HG02642 (cell line): ENCODE measurements at regions not wholly inside any gene's neighbourhood (a gene's known extent, or its start where the extent isn't known, plus 50 kb on each side); places are given as distances from the start of the nearest gene placed in this dataset.

ENCODE experiments used
- ATAC-seq: cut with Tn5 transposase; IDR thresholded peaks from one replicate; pipeline ENCODE4 v1.9.1; 2021; ENCODE audit warnings: mild to moderate bottlenecking; ENCODE audit not compliant: unreplicated experiment, poor library complexity

DNA sequence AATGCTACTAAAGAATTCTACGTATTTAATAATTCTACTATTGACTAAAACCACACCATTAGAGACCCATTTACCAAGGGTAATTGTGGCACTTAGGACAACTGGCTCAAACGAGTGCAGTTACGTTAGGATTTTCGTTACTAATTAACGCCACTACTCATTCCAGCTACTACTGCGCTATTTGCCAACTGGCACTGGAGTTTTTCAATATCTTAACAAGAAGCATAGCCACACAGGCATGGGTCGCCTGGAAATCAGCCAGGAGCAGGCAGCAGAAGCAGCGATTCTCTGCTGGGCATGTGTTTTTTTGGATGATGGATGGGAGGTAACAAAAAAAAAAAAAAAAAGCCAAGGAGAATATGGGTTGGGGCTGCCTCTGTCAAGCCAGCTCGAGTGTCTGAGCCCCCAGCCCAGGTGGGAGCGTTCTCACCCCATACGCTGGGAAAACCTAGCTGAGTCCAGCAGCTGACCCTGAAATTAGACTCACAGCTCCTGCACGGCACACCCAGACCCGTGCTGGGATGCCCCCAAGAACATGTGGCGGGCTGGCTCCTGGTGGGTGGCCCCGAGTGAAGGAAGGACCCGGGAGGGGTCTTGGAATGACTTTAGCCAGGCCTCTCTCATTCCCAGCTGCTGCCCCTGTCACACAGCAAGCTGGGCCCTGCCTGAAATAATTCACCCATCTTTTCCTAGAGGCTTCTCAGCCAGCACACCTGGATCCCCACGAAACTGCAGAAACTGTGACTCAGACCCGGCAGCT, 214.0 kb downstream of the BRD1 start:
- no peak for ATAC-seq

DNA sequence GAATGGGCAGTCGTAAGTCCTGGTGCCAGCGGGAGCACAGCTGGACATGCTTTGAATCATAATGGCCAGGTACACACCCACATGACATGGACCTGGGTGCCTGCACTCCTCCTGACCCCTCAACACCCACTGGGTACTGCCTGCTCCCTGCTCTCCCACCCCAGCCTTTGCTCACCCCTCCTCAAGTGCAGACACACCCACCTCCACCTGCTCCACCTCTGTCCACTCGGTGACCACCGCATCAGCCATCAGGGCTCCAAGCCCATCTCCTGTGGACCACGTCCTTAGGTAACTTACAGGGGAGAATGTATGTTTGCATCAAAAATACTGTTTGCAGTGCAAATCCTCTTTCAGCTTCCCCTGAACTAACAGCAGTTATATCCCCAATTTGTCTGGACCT, 214.6 kb downstream of the BRD1 start:
- no peak for ATAC-seq

DNA sequence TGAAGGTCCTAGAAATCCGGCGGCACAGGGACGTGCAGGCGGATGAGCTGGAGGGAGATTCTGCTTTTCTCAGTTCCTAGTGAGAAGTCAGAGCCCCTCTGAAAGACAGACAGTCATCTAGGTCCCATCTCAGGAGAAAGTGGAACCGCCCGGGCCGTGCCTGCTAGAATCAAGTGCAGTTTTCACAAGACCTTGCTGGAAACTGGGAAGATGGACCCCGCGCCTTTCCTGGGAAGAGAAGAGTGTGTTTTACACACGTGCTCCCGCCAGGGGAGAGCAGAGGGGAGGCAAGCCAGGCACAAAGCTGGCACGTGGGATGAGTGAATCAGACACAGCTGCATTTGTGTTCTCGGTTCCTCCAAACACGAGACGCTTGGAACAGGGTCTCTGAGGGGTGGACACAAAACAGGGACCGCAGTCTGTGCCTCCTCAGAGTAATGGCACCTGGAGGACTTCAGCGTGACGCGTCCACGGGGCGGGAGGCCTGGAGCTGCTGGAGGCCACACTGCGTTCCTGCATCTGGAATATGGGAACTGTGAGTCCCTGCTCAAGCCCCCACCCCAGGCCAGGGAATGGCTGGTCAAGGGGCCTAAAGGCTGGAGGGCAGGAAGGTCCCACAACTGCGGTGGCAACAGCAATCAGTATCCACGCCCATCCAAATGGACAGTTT, 218.3 kb downstream of the BRD1 start:
- ATAC-seq = no peak

DNA sequence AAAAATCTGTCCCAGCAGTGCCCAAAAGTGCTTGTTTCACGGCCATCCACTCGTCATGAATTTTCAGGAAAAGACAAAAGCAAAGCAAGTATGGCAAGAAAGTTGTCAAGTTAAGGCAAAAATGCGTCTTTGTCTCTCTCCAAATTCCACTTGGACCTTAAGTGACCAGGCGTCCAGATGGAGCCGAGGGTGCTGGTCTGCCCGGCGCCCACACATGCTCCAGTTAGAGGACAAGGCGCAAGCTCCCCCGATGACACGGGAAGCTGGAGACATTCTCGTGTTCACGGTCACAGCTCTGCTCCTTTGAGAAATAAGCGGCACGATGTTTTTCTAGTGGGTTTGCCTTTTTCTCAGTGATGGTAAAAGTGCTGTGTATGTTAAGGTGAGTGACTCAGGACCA, 219.0 kb downstream of the BRD1 start:
- ATAC-seq = no peak

DNA sequence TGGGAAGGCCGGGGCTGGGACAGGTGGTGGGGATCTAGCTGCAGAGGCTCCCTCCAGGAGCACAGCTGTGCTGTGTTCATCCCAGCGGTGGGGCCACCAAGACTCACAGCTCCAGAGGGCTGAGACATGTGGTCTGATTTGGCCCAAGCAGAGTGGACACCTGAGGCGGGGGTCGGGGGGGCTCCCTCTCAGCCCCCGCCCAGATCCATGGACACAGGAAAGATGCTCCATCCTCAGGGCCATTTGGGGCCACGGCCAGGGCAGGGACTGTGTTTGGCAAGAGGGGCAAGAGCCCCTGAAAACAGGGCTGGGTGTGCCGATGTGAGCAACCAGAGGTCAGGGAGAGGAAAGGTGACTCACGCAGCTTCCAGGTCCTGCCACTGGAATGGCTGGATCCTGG, 219.4 kb downstream of the BRD1 start:
- no peak for ATAC-seq

DNA sequence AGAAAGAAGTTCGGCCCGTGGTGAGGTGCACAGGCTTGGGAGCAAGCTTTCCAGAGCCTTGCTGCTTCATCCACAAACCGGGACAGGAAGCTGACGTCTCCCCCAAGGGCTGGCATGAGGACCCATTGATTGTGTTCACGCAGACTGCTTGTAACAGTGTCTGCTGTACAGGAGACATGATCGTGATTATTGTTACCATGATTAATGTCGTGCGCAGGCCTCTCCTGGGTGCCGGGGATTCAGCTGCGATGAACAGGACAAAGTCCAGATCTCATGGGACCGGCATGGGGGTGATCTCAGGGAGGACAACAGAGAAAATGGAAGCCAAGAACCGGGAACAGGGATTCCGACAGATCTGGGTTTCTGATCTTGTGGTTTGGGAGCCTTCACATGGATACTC, 219.9 kb downstream of the BRD1 start:
- no peak for ATAC-seq

DNA sequence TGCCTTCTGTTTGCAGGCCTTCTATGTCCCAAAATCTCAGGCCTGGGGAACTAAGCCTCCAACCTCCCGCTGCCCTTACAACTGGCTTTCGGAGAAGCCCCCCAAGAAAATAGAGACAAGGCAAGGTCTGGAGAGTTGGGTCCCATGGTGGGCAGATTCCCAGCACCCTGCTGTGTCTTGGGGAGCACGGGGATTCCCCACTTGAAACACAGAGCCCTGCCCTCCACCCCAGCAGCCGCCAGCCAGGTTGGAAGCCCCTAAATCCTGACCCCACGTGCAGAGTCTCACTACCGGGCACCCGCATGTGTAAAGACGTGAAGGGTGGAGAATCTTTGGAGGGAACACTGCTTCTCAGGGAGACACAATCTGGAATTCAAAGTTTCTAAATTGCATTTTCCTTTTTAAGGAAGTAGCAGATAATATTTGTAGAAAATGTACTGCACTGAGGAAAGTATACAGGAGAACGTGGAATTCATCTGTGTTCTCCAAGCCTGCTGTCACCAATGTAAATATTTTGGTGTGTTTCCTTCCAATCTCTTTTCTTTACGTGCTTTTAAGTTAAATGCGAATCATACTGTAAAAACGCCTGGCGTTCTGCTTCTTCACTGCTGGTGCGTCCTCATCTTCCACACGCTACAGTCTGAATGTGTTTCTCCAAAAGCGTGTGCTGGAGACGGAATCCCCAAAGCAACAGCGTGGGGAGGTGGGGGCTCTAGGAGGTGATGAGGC, 220.9 kb downstream of the BRD1 start:
- no peak for ATAC-seq

DNA sequence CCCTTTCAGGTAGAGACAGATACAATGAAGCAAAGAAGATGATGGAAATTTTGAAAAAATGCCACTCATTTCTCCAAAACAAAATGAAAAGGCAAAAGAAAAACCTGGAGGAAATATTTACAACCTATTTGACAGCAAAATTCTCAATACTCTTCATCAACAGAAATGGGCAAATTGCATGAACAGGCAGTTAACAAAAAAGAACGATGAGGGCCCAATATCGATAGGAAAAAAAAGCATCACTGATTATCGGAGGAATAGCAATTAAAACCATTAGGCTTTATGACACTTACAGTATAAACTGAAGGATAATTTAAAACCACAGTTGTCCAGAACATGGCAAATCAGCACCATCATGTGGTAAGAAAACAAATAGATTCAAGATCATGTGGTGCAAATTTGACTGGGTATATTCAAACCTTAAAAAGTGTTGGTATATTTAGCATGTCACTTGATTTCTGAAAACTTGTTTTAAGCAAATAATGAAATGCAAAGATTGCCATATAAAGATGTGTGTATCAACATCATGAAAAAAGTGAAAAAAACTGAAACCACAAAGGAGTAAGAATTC, 222.9 kb downstream of the BRD1 start:
- no peak for ATAC-seq

DNA sequence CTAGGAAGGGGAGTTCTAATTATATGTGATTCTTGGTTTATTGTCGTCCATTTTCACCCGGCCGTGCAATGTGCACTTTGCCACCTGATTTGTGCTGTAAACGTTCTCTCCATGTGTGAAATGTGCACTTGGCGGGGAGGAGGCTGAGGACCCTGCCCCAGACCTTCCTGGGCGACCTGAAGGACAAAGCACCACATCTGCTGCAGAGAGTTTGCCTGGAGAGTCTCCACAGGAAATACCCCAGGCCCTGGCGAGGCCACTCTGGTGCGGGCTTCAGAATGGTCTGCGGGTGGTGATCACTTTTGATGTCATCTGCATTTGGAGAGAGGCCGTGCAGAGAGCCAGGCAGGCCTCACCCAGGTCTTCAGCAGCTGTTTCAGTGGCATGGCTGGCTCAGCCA, 224.7 kb downstream of the BRD1 start:
- ATAC-seq = no peak

DNA sequence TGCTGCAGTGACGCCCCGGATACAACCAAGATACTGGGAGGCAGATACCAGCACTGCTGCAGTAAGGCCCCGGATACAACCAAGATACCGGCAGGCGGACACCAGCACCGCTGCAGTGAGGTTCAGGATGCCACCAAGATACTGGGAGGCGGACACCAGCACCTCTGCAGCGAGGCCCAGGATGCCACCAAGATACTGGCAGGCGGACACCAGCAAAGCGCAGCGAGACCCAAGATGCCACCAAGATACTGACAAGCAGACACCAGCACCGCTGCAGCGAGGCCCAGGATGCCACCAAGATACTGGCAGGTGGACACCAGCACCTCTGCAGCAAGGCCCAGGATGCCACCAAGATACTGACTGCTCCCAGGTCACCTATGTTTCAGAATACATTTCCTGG, 225.2 kb downstream of the BRD1 start:
- no peak for ATAC-seq

DNA sequence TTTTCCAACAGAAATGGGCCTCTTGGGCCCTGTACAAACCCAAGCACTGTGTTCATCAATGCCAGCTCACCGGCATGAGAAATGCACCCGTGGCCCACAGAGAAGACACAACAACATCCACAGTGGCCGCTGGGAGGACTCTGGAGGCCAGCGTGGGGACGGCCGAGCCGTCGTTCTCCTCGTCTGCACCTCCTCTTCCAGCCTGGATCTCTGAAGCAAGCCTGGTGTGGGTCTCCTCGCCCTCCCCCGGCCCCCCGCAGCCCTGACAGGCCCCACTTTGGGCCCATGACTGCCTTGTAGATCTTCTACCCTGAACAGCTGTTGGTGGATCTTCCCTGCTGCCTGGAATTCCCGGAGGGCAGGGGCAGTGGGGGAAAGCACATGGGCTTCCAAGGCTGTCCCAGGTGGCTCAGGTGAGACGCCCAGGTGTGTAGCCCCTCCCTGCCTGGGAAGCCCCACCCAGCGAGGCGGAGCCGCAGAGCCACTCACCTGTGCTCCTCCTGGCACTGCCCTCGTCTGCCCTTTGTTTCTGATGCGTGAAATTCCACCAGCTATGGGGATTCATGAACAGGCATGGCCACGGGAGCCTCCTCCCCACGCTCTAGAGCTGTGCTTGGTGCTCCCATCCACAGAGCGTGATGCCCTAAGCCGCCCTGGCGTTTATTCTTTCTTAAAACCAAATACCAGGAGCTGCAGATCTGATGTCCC, 225.9 kb downstream of the BRD1 start:
- no peak for ATAC-seq

DNA sequence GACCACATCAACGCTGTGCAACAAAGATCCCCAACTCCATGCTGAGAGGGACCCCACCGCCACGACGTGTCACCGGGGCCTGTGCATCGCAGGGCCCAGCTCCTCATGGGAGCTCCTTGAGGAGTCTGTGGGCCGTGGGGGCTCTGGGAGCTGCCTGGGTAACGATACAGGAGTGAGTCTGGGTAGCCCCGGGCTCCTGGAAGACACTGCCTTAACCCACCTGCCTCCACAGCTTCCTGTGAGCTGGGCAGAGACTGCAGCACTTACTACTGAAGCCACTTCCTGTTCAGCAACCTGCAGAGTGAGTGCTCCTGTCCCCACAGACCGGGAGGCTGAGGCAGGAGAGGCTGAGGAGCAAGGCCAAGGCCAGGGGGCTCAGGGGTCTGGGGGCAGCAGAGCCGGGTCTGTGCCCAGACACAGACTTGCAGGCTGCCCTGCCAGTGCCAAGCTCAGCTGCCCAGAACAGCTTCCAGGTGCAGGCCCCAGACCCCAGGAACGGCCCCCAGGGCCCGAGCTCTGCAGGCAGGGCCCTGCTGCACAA, 226.7 kb downstream of the BRD1 start:
- ATAC-seq = no peak

DNA sequence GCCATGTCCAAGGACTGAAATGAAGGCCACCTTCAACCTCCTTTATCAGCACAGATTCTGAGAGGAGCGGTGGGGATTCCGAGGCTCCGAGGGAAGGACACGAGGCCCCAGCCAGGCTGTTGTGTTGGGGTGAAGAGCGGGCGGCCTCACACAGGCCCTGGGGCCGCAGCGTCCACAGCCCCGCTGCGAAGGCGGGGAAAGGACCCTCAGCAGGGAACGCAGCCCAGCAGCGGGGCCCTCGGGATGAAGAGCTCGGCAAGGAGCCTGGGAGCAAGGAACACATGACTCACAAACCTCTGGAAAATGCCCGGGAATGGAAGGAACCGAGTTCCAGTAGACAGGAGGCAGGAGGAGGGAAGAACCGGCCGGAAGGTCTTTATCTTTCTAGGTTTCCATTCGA, 227.2 kb downstream of the BRD1 start:
- ATAC-seq = no peak

DNA sequence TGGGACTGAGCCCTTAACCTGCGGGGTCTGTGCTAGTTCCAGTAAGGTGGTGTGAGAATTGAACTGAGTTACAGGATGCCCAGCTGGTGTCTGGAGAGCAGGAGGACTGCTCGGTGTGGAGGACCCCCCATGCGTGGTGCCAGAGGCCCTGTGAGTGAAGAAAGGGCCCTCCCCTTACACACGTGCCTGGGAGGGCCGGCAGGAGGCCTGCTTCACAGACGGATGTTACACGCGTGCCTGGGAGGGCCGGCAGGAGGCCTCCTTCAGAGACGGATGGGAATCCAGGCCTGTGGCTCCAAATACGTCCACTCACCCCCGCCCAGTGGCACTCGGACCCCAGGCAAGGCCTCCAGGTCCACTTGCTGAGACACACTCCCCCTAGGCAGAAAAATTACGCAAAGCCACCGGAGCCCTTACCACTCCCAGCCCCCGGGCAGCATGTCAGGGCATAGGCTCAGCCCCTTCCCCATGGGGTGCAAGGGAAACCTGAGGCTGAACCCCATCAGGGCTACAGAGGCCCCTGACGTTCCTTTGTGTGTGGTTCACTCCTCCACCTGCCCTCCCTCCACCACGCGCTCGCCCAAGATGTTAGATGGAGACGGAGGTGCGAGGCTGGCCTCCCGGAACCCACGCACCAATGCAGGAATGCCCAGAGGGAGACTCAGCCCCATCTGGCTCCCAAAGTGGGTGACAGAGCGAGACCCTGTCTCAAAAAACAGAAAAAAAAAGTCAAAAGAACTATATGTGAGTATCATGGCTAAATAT, 227.8 kb downstream of the BRD1 start:
- ATAC-seq = no peak

DNA sequence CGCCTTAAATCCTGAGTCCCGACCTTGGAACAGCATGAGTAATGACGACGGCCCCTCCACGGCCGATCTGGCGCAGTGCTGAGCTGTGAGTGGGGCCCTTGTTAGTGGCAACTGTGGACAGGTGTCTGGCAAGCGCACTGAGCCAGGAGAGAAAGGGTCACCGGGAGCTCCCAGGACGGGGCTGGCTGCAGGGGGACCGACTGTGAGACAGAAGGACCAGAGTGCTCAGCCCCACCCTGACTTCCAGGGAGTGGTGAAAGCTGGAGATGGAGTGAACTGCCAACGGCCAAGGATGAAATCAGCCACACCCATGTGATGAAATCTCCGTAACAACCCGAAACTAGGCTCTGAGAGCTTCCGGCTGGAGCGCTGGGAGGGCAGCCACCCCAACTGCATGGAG, 228.6 kb downstream of the BRD1 start:
- no peak for ATAC-seq

DNA sequence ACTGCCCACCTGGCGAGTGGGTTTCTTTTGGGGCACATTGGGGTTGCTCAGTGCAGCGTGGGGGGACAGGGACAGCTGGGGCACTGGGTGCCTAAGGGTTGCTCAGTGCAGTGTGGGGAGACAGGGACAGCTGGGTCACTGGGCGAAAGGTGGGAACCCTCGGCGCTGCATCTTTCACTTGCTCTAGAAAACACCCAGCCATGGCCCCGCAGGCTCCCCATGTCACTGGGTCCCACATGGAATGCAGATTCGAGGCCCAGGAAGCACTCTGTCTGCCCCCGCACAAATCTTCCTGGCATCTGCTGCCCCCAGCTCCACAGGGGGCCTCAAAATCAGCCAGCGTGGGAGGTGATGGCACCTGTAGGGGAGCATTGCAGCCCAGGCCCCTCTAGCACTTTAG, 229.3 kb downstream of the BRD1 start:
- no peak for ATAC-seq

DNA sequence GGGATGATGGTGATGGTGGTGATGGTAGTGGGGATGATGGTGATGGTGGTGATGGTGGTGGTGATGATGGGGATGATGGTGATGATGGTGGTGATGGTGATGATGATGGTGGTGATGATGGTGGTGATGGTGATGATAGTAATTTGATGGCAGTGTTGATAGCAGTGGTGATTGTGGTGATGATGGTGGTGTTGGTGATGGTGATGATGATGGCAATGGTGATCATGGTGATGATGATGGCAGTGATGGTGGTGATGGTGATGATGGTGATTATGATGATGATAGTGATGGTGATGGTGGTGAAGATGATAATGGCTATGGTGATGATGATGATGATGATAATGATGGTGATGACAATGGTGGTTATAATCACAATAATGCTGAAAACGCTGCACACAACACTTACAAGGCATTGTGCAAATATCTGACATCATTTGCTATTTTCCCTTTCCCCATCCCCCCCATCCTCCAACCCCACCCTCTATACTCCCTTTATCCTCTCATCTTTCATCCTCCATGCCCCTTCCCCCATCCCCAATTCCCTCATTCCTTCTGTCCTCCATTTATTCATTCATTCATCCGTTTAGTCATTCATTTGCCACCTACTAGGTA, 230.1 kb downstream of the BRD1 start:
- no peak for ATAC-seq

DNA sequence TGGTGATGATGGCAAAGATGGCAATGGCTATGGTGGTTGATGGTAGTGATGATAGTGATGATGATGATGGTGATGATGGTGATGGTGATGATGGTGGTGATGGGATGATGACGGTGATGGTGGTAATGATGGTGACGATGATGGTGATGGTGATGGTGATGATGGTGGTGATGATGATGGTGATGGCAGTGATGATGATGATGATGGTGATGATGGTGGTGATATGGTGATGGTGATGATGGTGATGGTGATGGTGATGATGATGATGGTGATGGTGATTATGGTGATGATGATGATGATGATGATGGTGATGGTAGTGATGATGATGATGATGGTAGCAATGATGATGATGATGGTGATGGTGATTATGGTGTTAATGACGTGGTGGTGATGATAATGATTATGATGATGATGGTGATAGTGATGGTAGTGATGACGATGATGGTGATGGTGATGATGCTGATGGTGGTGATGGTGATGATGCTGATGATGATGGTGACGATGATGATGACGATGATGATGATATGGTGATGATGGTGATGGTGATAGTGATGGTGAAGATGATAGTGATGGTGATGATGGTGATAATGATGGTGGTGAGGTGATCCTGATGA, 232.1 kb downstream of the BRD1 start:
- ATAC-seq = no peak

DNA sequence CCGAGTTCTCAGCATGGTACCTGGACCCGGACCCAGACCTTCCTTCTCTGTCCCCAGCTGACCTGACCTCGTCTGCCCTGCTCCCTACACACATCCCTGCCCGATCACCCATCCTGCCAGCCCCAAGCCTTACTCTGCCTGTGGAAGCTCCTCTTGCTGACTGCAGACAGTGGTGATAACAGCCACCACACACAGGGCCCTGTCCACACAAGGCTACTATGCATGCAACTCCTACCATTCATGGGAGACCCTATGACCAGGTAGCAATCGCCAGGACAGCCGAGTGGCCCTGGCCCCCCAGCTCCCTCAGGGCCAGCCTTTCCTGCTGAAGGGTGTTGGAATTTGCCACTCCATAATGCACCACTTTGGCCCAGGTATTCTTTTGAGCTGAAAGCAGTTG, 233.6 kb downstream of the BRD1 start:
- ATAC-seq = no peak
